WTC11 (cell line): ENCODE measurements at regions not wholly inside any gene's neighbourhood (a gene's known extent, or its start where the extent isn't known, plus 50 kb on each side); places are given as distances from the start of the nearest gene placed in this dataset.

ENCODE experiments used
- ATAC-seq: fragments of 200-7000 bp; cut with Tn5 transposase; 2 replicates; pipeline ENCODE4 v1.10.0; 2021; ENCODE audit warnings: mild to moderate bottlenecking, moderate library complexity
- CTCF ChIA-PET: fragments of 300-600 bp; sonication (Branson Sonifier 250); formaldehyde crosslinking; loops from one replicate; lab custom pipeline; 2021; ENCODE audit warnings: antibody characterized with exemption; lab: Charles Lee
- POLR2A ChIA-PET: fragments of 350-600 bp; sonication (Branson Sonifier 250); formaldehyde crosslinking; loops from one replicate; lab custom pipeline; 2021; ENCODE audit warnings: antibody characterized with exemption; lab: Charles Lee
- DNase-seq: peaks from one replicate; pipeline ENCODE4 v3.0.0; 2021; ENCODE audit warnings: low spot score
- H3K27ac Mint-ChIP-seq: 2 replicates; pipeline ENCODE4 v1.8.0; 2021; ENCODE audit warnings: mixed read lengths
- H3K27me3 Mint-ChIP-seq: 2 replicates; pipeline ENCODE4 v1.8.0; 2021; ENCODE audit warnings: low read depth, mild to moderate bottlenecking, moderate library complexity, mixed read lengths
- H3K36me3 Mint-ChIP-seq: 2 replicates; pipeline ENCODE4 v1.8.0; 2021; ENCODE audit warnings: mixed read lengths
- H3K4me1 Mint-ChIP-seq: 2 replicates; pipeline ENCODE4 v1.8.0; 2022; ENCODE audit warnings: mixed read lengths
- H3K4me3 Mint-ChIP-seq: 2 replicates; pipeline ENCODE4 v1.8.0; 2021; ENCODE audit warnings: mild to moderate bottlenecking, moderate library complexity, mixed read lengths
- H3K9me3 Mint-ChIP-seq: 2 replicates; pipeline ENCODE4 v1.8.0; 2021; ENCODE audit warnings: mixed read lengths
- ESRRA ChIP-seq: sonication (generic); formaldehyde crosslinking; IDR thresholded peaks from 2 replicates; pipeline ENCODE4 v1.8.1; 2022; ENCODE audit warnings: mild to moderate bottlenecking, missing genetic modification reagents, borderline replicate concordance
- GTF2I ChIP-seq: fragments of 250-450 bp; sonication (Bioruptor Pico); conservative IDR thresholded peaks from 2 replicates; pipeline ENCODE4 v1.4.0; 2021; ENCODE audit warnings: mild to moderate bottlenecking
- NFYB ChIP-seq: sonication (generic); formaldehyde crosslinking; conservative IDR thresholded peaks from 2 replicates; pipeline ENCODE4 v1.8.0; 2022; ENCODE audit warnings: low read depth, missing genetic modification reagents
- SMAD3 ChIP-seq: sonication (generic); formaldehyde crosslinking; IDR thresholded peaks from 2 replicates; pipeline ENCODE4 v1.8.0; 2022; ENCODE audit warnings: missing genetic modification reagents, mild to moderate bottlenecking, borderline replicate concordance
- SMAD4 ChIP-seq: sonication (generic); formaldehyde crosslinking; IDR thresholded peaks from 2 replicates; pipeline ENCODE4 v1.8.0; 2022; ENCODE audit warnings: mild to moderate bottlenecking, missing genetic modification reagents
- ZNF396 ChIP-seq: fragments of 250-450 bp; sonication (Bioruptor Pico); IDR thresholded peaks from 2 replicates; pipeline ENCODE4 v1.8.0; 2021; ENCODE audit warnings: mild to moderate bottlenecking, moderate library complexity, borderline replicate concordance
- ZNF416 ChIP-seq: fragments of 250-450 bp; sonication (Bioruptor Pico); IDR thresholded peaks from 2 replicates; pipeline ENCODE4 v1.9.0; 2021; ENCODE audit warnings: mild to moderate bottlenecking, inconsistent platforms
- TF ChIP-seq, protein P1 (sequence below): fragments of 250-450 bp; sonication (Bioruptor Pico); IDR thresholded peaks from 2 replicates; pipeline ENCODE4 v1.9.0; 2021; ENCODE audit warnings: mild to moderate bottlenecking, borderline replicate concordance
- TF ChIP-seq, protein P2 (sequence below): sonication (generic); formaldehyde crosslinking; IDR thresholded peaks from 2 replicates; pipeline ENCODE4 v1.8.0; 2022; ENCODE audit warnings: mild to moderate bottlenecking, missing genetic modification reagents
- TF ChIP-seq, protein P3 (sequence below): sonication (generic); formaldehyde crosslinking; IDR thresholded peaks from 2 replicates; pipeline ENCODE4 v1.8.1; 2023; ENCODE audit warnings: mild to moderate bottlenecking, missing genetic modification reagents
- TF ChIP-seq, protein P4 (sequence below): sonication (generic); formaldehyde crosslinking; conservative IDR thresholded peaks from 2 replicates; pipeline ENCODE4 v1.8.1; 2023; ENCODE audit warnings: mild to moderate bottlenecking, low read depth, missing genetic modification reagents, moderate library complexity
- TF ChIP-seq, protein P5 (sequence below): sonication (generic); formaldehyde crosslinking; IDR thresholded peaks from 2 replicates; pipeline ENCODE4 v1.8.0; 2022; ENCODE audit warnings: mild to moderate bottlenecking, missing genetic modification reagents

DNA sequence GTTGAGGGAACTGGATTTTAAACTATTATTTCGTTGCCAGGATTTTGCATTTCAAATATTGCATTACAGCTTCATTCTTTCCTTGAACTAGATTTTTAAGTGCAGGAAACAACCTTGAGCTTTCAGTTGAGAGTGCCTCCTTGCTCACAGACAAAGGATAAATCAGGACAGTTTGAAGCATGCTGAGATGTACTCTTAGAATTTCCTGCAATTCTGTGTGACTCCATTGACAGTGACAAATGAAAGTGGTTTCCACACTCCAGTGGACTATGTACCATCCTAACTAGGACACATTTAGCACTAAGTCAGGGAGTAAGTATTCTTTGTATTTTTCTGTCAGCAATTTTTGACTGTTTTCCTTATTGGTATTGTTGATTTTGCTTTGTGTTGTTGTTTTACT, 100.0 kb upstream of the PLCXD3 start (continued):
- TF ChIP-seq, protein P1, sequence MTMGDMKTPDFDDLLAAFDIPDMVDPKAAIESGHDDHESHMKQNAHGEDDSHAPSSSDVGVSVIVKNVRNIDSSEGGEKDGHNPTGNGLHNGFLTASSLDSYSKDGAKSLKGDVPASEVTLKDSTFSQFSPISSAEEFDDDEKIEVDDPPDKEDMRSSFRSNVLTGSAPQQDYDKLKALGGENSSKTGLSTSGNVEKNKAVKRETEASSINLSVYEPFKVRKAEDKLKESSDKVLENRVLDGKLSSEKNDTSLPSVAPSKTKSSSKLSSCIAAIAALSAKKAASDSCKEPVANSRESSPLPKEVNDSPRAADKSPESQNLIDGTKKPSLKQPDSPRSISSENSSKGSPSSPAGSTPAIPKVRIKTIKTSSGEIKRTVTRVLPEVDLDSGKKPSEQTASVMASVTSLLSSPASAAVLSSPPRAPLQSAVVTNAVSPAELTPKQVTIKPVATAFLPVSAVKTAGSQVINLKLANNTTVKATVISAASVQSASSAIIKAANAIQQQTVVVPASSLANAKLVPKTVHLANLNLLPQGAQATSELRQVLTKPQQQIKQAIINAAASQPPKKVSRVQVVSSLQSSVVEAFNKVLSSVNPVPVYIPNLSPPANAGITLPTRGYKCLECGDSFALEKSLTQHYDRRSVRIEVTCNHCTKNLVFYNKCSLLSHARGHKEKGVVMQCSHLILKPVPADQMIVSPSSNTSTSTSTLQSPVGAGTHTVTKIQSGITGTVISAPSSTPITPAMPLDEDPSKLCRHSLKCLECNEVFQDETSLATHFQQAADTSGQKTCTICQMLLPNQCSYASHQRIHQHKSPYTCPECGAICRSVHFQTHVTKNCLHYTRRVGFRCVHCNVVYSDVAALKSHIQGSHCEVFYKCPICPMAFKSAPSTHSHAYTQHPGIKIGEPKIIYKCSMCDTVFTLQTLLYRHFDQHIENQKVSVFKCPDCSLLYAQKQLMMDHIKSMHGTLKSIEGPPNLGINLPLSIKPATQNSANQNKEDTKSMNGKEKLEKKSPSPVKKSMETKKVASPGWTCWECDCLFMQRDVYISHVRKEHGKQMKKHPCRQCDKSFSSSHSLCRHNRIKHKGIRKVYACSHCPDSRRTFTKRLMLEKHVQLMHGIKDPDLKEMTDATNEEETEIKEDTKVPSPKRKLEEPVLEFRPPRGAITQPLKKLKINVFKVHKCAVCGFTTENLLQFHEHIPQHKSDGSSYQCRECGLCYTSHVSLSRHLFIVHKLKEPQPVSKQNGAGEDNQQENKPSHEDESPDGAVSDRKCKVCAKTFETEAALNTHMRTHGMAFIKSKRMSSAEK (CRISPR knock-in tag) = no peak
- TF ChIP-seq, protein P2, sequence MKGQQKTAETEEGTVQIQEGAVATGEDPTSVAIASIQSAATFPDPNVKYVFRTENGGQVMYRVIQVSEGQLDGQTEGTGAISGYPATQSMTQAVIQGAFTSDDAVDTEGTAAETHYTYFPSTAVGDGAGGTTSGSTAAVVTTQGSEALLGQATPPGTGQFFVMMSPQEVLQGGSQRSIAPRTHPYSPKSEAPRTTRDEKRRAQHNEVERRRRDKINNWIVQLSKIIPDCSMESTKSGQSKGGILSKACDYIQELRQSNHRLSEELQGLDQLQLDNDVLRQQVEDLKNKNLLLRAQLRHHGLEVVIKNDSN (CRISPR knock-in tag) = no peak

DNA sequence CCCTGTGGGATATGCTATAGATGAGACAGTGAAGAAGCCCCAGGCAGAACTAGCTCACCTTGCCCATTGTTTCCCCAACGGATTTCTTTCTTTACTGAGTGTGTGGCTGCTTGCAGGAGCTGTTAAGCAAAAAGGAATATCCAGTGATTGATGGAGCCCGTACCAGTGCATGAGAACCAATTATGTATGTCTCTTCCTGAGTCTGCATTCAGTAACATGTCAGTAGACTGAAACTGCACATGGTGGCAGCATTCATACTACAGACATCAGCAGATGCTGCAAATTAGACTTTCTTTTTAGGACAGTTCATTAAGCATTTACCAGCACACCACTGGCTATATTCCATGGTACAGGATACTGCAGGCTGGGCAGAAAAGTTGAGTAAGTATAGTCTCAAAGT, 90.3 kb upstream of the PLCXD3 start:
- no peak overlapping the region for H3K27ac Mint-ChIP-seq
- TF ChIP-seq ZNF396 (CRISPR knock-in tag) (no peak), SMAD4 (CRISPR knock-in tag) (no peak), NFYB (CRISPR knock-in tag) (no peak), ZNF416 (CRISPR knock-in tag) (no peak), GTF2I (CRISPR knock-in tag) (no peak), ESRRA (CRISPR knock-in tag) (no peak), SMAD3 (no peak)
- TF ChIP-seq, protein P3, sequence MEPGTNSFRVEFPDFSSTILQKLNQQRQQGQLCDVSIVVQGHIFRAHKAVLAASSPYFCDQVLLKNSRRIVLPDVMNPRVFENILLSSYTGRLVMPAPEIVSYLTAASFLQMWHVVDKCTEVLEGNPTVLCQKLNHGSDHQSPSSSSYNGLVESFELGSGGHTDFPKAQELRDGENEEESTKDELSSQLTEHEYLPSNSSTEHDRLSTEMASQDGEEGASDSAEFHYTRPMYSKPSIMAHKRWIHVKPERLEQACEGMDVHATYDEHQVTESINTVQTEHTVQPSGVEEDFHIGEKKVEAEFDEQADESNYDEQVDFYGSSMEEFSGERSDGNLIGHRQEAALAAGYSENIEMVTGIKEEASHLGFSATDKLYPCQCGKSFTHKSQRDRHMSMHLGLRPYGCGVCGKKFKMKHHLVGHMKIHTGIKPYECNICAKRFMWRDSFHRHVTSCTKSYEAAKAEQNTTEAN (CRISPR knock-in tag) = no peak
- TF ChIP-seq, protein P1 (CRISPR knock-in tag) = no peak
- TF ChIP-seq, protein P4, sequence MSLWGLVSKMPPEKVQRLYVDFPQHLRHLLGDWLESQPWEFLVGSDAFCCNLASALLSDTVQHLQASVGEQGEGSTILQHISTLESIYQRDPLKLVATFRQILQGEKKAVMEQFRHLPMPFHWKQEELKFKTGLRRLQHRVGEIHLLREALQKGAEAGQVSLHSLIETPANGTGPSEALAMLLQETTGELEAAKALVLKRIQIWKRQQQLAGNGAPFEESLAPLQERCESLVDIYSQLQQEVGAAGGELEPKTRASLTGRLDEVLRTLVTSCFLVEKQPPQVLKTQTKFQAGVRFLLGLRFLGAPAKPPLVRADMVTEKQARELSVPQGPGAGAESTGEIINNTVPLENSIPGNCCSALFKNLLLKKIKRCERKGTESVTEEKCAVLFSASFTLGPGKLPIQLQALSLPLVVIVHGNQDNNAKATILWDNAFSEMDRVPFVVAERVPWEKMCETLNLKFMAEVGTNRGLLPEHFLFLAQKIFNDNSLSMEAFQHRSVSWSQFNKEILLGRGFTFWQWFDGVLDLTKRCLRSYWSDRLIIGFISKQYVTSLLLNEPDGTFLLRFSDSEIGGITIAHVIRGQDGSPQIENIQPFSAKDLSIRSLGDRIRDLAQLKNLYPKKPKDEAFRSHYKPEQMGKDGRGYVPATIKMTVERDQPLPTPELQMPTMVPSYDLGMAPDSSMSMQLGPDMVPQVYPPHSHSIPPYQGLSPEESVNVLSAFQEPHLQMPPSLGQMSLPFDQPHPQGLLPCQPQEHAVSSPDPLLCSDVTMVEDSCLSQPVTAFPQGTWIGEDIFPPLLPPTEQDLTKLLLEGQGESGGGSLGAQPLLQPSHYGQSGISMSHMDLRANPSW = no peak
- TF ChIP-seq, protein P5, sequence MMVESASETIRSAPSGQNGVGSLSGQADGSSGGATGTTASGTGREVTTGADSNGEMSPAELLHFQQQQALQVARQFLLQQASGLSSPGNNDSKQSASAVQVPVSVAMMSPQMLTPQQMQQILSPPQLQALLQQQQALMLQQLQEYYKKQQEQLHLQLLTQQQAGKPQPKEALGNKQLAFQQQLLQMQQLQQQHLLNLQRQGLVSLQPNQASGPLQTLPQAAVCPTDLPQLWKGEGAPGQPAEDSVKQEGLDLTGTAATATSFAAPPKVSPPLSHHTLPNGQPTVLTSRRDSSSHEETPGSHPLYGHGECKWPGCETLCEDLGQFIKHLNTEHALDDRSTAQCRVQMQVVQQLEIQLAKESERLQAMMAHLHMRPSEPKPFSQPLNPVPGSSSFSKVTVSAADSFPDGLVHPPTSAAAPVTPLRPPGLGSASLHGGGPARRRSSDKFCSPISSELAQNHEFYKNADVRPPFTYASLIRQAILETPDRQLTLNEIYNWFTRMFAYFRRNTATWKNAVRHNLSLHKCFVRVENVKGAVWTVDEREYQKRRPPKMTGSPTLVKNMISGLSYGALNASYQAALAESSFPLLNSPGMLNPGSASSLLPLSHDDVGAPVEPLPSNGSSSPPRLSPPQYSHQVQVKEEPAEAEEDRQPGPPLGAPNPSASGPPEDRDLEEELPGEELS (CRISPR knock-in tag) = no peak
- ChIA-PET POLR2A (no interaction called here), CTCF (no interaction called here)
- H3K27me3 Mint-ChIP-seq = no peaks in the 10 kb centered on the region
- no peak overlapping the region for H3K4me3 Mint-ChIP-seq
- no peaks in the 10 kb centered on the region for H3K4me1 Mint-ChIP-seq
- peaks cover 22% of the 10 kb centered on the region for H3K9me3 Mint-ChIP-seq
- DNase-seq = no peak
- ATAC-seq = no peak
- peaks cover 3% of the 10 kb centered on the region; the same call in 1 of the 2 replicates for H3K36me3 Mint-ChIP-seq
